H9 (cell line): ENCODE measurements at regions not wholly inside any gene's neighbourhood (a gene's known extent, or its start where the extent isn't known, plus 50 kb on each side); places are given as distances from the start of the nearest gene placed in this dataset.

Source experiments
- DNase-seq: peaks from one replicate; pipeline ENCODE4 v3.0.0-alpha.2; 2017
- H2AFZ ChIP-seq: one replicate; pipeline ENCODE4 v1.6.1; 2013; ENCODE audit warnings: mild to moderate bottlenecking, low read length, control low read depth, moderate library complexity
- H2AK5ac ChIP-seq: 2 replicates; pipeline ENCODE4 v1.6.1; 2013; ENCODE audit warnings: low read length, control low read depth, mixed read lengths; ENCODE audit not compliant: insufficient read length
- H2BK120ac ChIP-seq: one replicate; pipeline ENCODE4 v1.6.1; 2013; ENCODE audit warnings: low read depth, mild to moderate bottlenecking, low read length, control low read depth, inconsistent platforms; ENCODE audit not compliant: poor library complexity, severe bottlenecking
- H2BK12ac ChIP-seq: 2 replicates; pipeline ENCODE4 v1.6.1; 2013; ENCODE audit warnings: low read length, control low read depth, mixed read lengths, low read depth; ENCODE audit not compliant: insufficient read length
- H2BK15ac ChIP-seq: 2 replicates; pipeline ENCODE4 v1.6.1; 2013; ENCODE audit warnings: low read depth, low read length, control low read depth
- H2BK20ac ChIP-seq: one replicate; pipeline ENCODE4 v1.6.1; 2013; ENCODE audit warnings: low read depth, mild to moderate bottlenecking, low read length, control low read depth, inconsistent platforms; ENCODE audit not compliant: poor library complexity, severe bottlenecking
- H2BK5ac ChIP-seq: 2 replicates; pipeline ENCODE4 v1.6.1; 2013; ENCODE audit warnings: low read length, control low read depth, mixed read lengths; ENCODE audit not compliant: insufficient read length
- H3K14ac ChIP-seq: 2 replicates; pipeline ENCODE4 v1.6.1; 2013; ENCODE audit warnings: low read length, control low read depth; ENCODE audit not compliant: insufficient read depth
- H3K18ac ChIP-seq: 2 replicates; pipeline ENCODE4 v1.6.1; 2013; ENCODE audit warnings: low read depth, mild to moderate bottlenecking, mixed read lengths, low read length, control low read depth; ENCODE audit not compliant: insufficient read length
- H3K23ac ChIP-seq: 2 replicates; pipeline ENCODE4 v1.6.1; 2013; ENCODE audit warnings: low read length, control low read depth, mixed read lengths, low read depth; ENCODE audit not compliant: insufficient read length
- H3K23me2 ChIP-seq: 2 replicates; pipeline ENCODE4 v1.6.1; 2013; ENCODE audit warnings: low read depth, mild to moderate bottlenecking, mixed read lengths, low read length, control low read depth; ENCODE audit not compliant: insufficient read length, poor library complexity, severe bottlenecking
- H3K27ac ChIP-seq: 2 replicates; pipeline ENCODE4 v1.5.1; 2013; ENCODE audit warnings: low read length, control low read depth, mixed read lengths, low read depth; ENCODE audit not compliant: insufficient read length
- H3K27me3 ChIP-seq: 2 replicates; pipeline ENCODE4 v1.6.1; 2013; ENCODE audit warnings: low read length, control low read depth, inconsistent platforms; ENCODE audit not compliant: insufficient read depth
- H3K4ac ChIP-seq: 2 replicates; pipeline ENCODE4 v1.6.1; 2013; ENCODE audit warnings: low read depth, mild to moderate bottlenecking, control low read depth, inconsistent platforms, low read length, moderate library complexity
- H3K4me1 ChIP-seq: 2 replicates; pipeline ENCODE4 v1.6.1; 2013; ENCODE audit warnings: low read length, control low read depth, inconsistent platforms; ENCODE audit not compliant: insufficient read depth
- H3K4me2 ChIP-seq: 2 replicates; pipeline ENCODE4 v1.6.1; 2013; ENCODE audit warnings: low read length, control low read depth, mixed read lengths; ENCODE audit not compliant: insufficient read length, insufficient read depth
- H3K56ac ChIP-seq: 2 replicates; pipeline ENCODE4 v1.6.1; 2013; ENCODE audit warnings: low read depth, mild to moderate bottlenecking, mixed read lengths, low read length, control low read depth; ENCODE audit not compliant: insufficient read length
- H3K79me1 ChIP-seq: 2 replicates; pipeline ENCODE4 v1.6.1; 2013; ENCODE audit warnings: low read depth, mild to moderate bottlenecking, moderate library complexity, low read length, control low read depth, inconsistent platforms; ENCODE audit not compliant: insufficient read depth, poor library complexity, severe bottlenecking
- H3K79me2 ChIP-seq: 2 replicates; pipeline ENCODE4 v1.6.1; 2013; ENCODE audit warnings: low read length, control low read depth, inconsistent platforms; ENCODE audit not compliant: insufficient read depth
- H3K9ac ChIP-seq: 2 replicates; pipeline ENCODE4 v1.6.1; 2013; ENCODE audit warnings: low read length, control low read depth, mixed read lengths; ENCODE audit not compliant: insufficient read length; ENCODE audit errors: extremely low read depth
- H3K9me3 ChIP-seq: one replicate; pipeline ENCODE4 v1.6.1; 2013; ENCODE audit warnings: low read depth, low read length, inconsistent platforms; ENCODE audit not compliant: control insufficient read depth
- H3T11ph ChIP-seq: one replicate; pipeline ENCODE4 v1.6.1; 2013; ENCODE audit warnings: mild to moderate bottlenecking, low read length, control low read depth, inconsistent platforms
- H4K20me1 ChIP-seq: one replicate; pipeline ENCODE4 v1.6.1; 2013; ENCODE audit not compliant: control insufficient read depth, insufficient read length, insufficient read depth
- H4K5ac ChIP-seq: 2 replicates; pipeline ENCODE4 v1.6.1; 2013; ENCODE audit warnings: low read depth, mild to moderate bottlenecking, mixed read lengths, low read length, control low read depth; ENCODE audit not compliant: insufficient read length
- H4K8ac ChIP-seq: replicated peaks from 2 replicates; pipeline ENCODE4 v1.6.1; 2013; ENCODE audit warnings: low read length, control low read depth, mixed read lengths, low read depth; ENCODE audit not compliant: insufficient read length
- H4K91ac ChIP-seq: 2 replicates; pipeline ENCODE4 v1.6.1; 2013; ENCODE audit warnings: low read depth, mild to moderate bottlenecking, moderate library complexity, mixed read lengths, low read length, control low read depth; ENCODE audit not compliant: insufficient read length
- H3K27ac Mint-ChIP-seq, 3 experiments: 2 replicates in 2 of 3; 3 replicates in 1 of 3; pipeline ENCODE4 v1.8.0; 2020 to 2021; ENCODE audit warnings: mixed read lengths in 3 of 3, mild to moderate bottlenecking in 1 of 3, moderate library complexity in 1 of 3
- H3K27me3 Mint-ChIP-seq: 2 replicates; pipeline ENCODE4 v1.8.0; 2021; ENCODE audit warnings: low read depth, mild to moderate bottlenecking, moderate library complexity, mixed read lengths
- H3K36me3 Mint-ChIP-seq, 3 experiments: 2 replicates in 2 of 3; 3 replicates in 1 of 3; pipeline ENCODE4 v1.8.0; 2020 to 2021; ENCODE audit warnings: low read depth in 3 of 3, mixed read lengths in 3 of 3; ENCODE audit not compliant: insufficient read depth in 1 of 3
- H3K4me1 Mint-ChIP-seq, 2 experiments: 2 replicates each; pipeline ENCODE4 v1.8.0; 2020; ENCODE audit warnings: mixed read lengths in 2 of 2
- H3K4me3 Mint-ChIP-seq, 2 experiments: 2 replicates in 1 of 2; 3 replicates in 1 of 2; pipeline ENCODE4 v1.8.0; 2020 to 2021; ENCODE audit warnings: mild to moderate bottlenecking in 2 of 2, mixed read lengths in 2 of 2, moderate library complexity in 1 of 2
- H3K9me3 Mint-ChIP-seq, 2 experiments: 2 replicates in 1 of 2; 3 replicates in 1 of 2; pipeline ENCODE4 v1.8.0; 2020; ENCODE audit warnings: mild to moderate bottlenecking in 2 of 2, mixed read lengths in 2 of 2, moderate library complexity in 1 of 2
- CTCF ChIP-seq: fragments of 200-600 bp; sonication (generic); conservative IDR thresholded peaks from 3 replicates; pipeline ENCODE4 v1.8.0; 2021; ENCODE audit warnings: antibody characterized with exemption, mild to moderate bottlenecking
- WGBS: extraction: QIAGEN DNeasy Blood & Tissue Kit; methylation state at CpG from one replicate; pipeline ENCODE4 v1.1.7; 2013; ENCODE audit warnings: missing lambda C conversion rate, low lambda C conversion rate, mixed read lengths; ENCODE audit not compliant: insufficient read length; ENCODE audit errors: extremely low coverage; 5-methylcytosine and 5-hydroxymethylcytosine counted together

- Histone ChIP-seq H4K91ac (no peak overlapping the region), H3K23me2 (no peaks in the 10 kb centered on the region), H2AFZ (no peak overlapping the region), H4K20me1 (no peaks in the 10 kb centered on the region), H3K4me1 (no peaks in the 10 kb centered on the region; the same call in 1 of the 2 replicates), H2BK5ac (no peak overlapping the region), H3K18ac (no peak overlapping the region), H3K14ac (no peak overlapping the region), H3K23ac (no peak overlapping the region), H3K4me2 (no peak overlapping the region), H3K27me3 (no peaks in the 10 kb centered on the region), H3K56ac (no peak overlapping the region), H3K27ac (no peak overlapping the region), H2BK120ac (no peak overlapping the region), H4K5ac (no peak overlapping the region), H4K8ac (no peak overlapping the region), H3K79me1 (no peaks in the 10 kb centered on the region), H2BK20ac (no peak overlapping the region), H3K79me2 (no peaks in the 10 kb centered on the region), H2BK12ac (no peak overlapping the region), H3K4ac (no peak overlapping the region), H3K9me3 (no peaks in the 10 kb centered on the region), H2AK5ac (no peak overlapping the region), H2BK15ac (no peak overlapping the region), H3T11ph (no peak overlapping the region), H3K9ac (no peak overlapping the region)
- DNase-seq, result no peak
- TF ChIP-seq CTCF, result no peak
- WGBS, result no CpG with 5 or more reads among the region's 3 CpGs
- Mint-ChIP-seq H3K4me3 (no peak overlapping the region), H3K9me3 (peaks cover 2 to 9% of the 10 kb centered on the region in 2 experiments; a peak in 2 of 5 replicates), H3K27me3 (no peaks in the 10 kb centered on the region), H3K36me3 (peaks cover 0 to 10% (median 0%) of the 10 kb centered on the region in 3 experiments; a peak in 3 of 7 replicates), H3K27ac (no peak overlapping the region), H3K4me1 (peaks cover 11 to 15% of the 10 kb centered on the region in 2 experiments)
Observed at GRCh38 chr5:144577676-144578075, 407.0 kb downstream of the KCTD16 start.
